GM23248 (cell line): ENCODE measurements at regions not wholly inside any gene's neighbourhood (a gene's known extent, or its start where the extent isn't known, plus 50 kb on each side); places are given as distances from the start of the nearest gene placed in this dataset.
"Not testable (repeated sequence)": the region's sequence is repeated elsewhere in the genome, so short reads cannot be mapped to it uniquely, and the experiment has no call there.

Experiments
- DNase-seq: peaks from one replicate; pipeline ENCODE4 v3.0.0-alpha.2; 2015
- H2AFZ ChIP-seq: fragments of 200-600 bp; sonication (generic); 2 replicates; pipeline ENCODE4 v1.6.1; 2016; ENCODE audit warnings: antibody characterized with exemption
- H3F3A ChIP-seq: fragments of 200-600 bp; sonication (generic); 2 replicates; pipeline ENCODE4 v1.6.1; 2016; ENCODE audit warnings: mild to moderate bottlenecking, antibody characterized with exemption, mixed run types; ENCODE audit not compliant: insufficient read depth
- H3K27ac ChIP-seq: fragments of 200-600 bp; sonication (generic); 2 replicates; pipeline ENCODE4 v1.5.1; 2016; ENCODE audit warnings: mild to moderate bottlenecking
- H3K27me3 ChIP-seq: fragments of 200-600 bp; sonication (generic); replicated peaks from 2 replicates; pipeline ENCODE4 v1.6.1; 2016; ENCODE audit warnings: mild to moderate bottlenecking; ENCODE audit not compliant: insufficient read depth
- H3K36me3 ChIP-seq: fragments of 200-600 bp; sonication (generic); 2 replicates; pipeline ENCODE4 v1.6.1; 2016; ENCODE audit warnings: low read depth, mild to moderate bottlenecking
- H3K4me1 ChIP-seq: fragments of 200-600 bp; sonication (generic); 2 replicates; pipeline ENCODE4 v1.6.1; 2016; ENCODE audit warnings: mild to moderate bottlenecking; ENCODE audit not compliant: insufficient read depth
- H3K4me2 ChIP-seq: fragments of 200-600 bp; sonication (generic); one replicate; pipeline ENCODE4 v1.6.1; 2016; ENCODE audit warnings: mild to moderate bottlenecking; ENCODE audit not compliant: unreplicated experiment
- H3K4me3 ChIP-seq: fragments of 200-600 bp; sonication (generic); 2 replicates; pipeline ENCODE4 v1.5.1; 2016; ENCODE audit warnings: mild to moderate bottlenecking
- H3K79me2 ChIP-seq: fragments of 200-600 bp; sonication (generic); 2 replicates; pipeline ENCODE4 v1.6.1; 2016; ENCODE audit warnings: mild to moderate bottlenecking; ENCODE audit not compliant: insufficient read depth
- H3K9ac ChIP-seq: fragments of 200-600 bp; sonication (generic); 2 replicates; pipeline ENCODE4 v1.6.1; 2016; ENCODE audit warnings: mild to moderate bottlenecking
- H3K9me2 ChIP-seq: fragments of 200-600 bp; sonication (generic); 2 replicates; pipeline ENCODE4 v1.6.1; 2016; ENCODE audit warnings: mixed run types, mild to moderate bottlenecking, moderate library complexity; ENCODE audit not compliant: insufficient read depth
- H3K9me3 ChIP-seq: fragments of 200-600 bp; sonication (generic); one replicate; pipeline ENCODE4 v1.6.1; 2017; ENCODE audit warnings: low read depth
- H4K20me1 ChIP-seq: fragments of 200-600 bp; sonication (generic); 2 replicates; pipeline ENCODE4 v1.6.0; 2016; ENCODE audit not compliant: insufficient read depth
- EZH2 ChIP-seq: fragments of 200-600 bp; sonication (generic); IDR thresholded peaks from 2 replicates; pipeline ENCODE4 v1.6.1; 2018; ENCODE audit warnings: antibody characterized with exemption, mild to moderate bottlenecking; ENCODE audit not compliant: insufficient read depth, poor library complexity, severe bottlenecking
- EZH2phosphoT487 ChIP-seq: fragments of 200-600 bp; sonication (generic); IDR thresholded peaks from 2 replicates; pipeline ENCODE4 v1.6.1; 2018; ENCODE audit warnings: antibody characterized with exemption, moderate library complexity, mild to moderate bottlenecking, low read depth; ENCODE audit not compliant: insufficient read depth
- WGBS, 2 experiments: methylation state at CpG; one replicate each; pipeline ENCODE4 v1.1.6; 2015 to 2017; ENCODE audit warnings: low lambda C conversion rate in 2 of 2, low coverage in 1 of 2; ENCODE audit errors: missing lambda C conversion rate in 2 of 2; 5-methylcytosine and 5-hydroxymethylcytosine counted together
- in situ Hi-C: fragments of 300-500 bp; cut with MboI; formaldehyde crosslinking; loops from 2 replicates; pipeline ENCODE4 v1.15.0; 2020

- H3K36me3 ChIP-seq, H4K20me1 ChIP-seq, H3K27ac ChIP-seq, H3K27me3 ChIP-seq, in situ Hi-C loops, H3K9me3 ChIP-seq, H3F3A ChIP-seq, H3K79me2 ChIP-seq, H2AFZ ChIP-seq, H3K9ac ChIP-seq, H3K9me2 ChIP-seq, H3K4me1 ChIP-seq, H3K4me3 ChIP-seq, H3K4me2 ChIP-seq: not testable (repeated sequence)
- 59 to 64% methylated on average over 5 of the region's 5 CpGs for WGBS, 2 experiments
- DNase-seq: peak; percentile 14
These were observed 168.8 kb upstream of the KCTD7 start for GRCh38 chr7:66459783-66460413.

- no peak overlapping the region for H3K4me2 ChIP-seq
- no peak overlapping the region for H2AFZ ChIP-seq
- no peaks in the 10 kb centered on the region for H3K9me2 ChIP-seq
- H3F3A ChIP-seq: no peaks in the 10 kb centered on the region
- no peaks in the 10 kb centered on the region for H3K4me1 ChIP-seq
- H3K9ac ChIP-seq: no peak overlapping the region
- H3K9me3 ChIP-seq: no peaks in the 10 kb centered on the region
- in situ Hi-C loops: no loop called here
- DNase-seq: peak; percentile 12
- WGBS, 2 experiments: 80 to 81% methylated on average over 3 of the region's 3 CpGs
- no peak for TF ChIP-seq EZH2
- TF ChIP-seq EZH2phosphoT487: no peak
- H3K79me2 ChIP-seq: no peaks in the 10 kb centered on the region
- H3K4me3 ChIP-seq: no peak overlapping the region
- no peaks in the 10 kb centered on the region for H3K27me3 ChIP-seq
- no peak overlapping the region for H3K27ac ChIP-seq
- H4K20me1 ChIP-seq: no peaks in the 10 kb centered on the region
- 0 out of 2 replicates have a peak, but pooled peaks cover 3% of the 10 kb centered on the region for H3K36me3 ChIP-seq
These were observed 167.7 kb upstream of the KCTD7 start for GRCh38 chr7:66460921-66461361.

- H3K27ac ChIP-seq, H3K36me3 ChIP-seq, H3K4me1 ChIP-seq, H3K27me3 ChIP-seq, H3K4me2 ChIP-seq, H3K9me2 ChIP-seq, H3K9ac ChIP-seq, H3F3A ChIP-seq, in situ Hi-C loops, H3K79me2 ChIP-seq, H3K4me3 ChIP-seq, H2AFZ ChIP-seq, DNase-seq, H3K9me3 ChIP-seq, H4K20me1 ChIP-seq: not testable (repeated sequence)
- 86 to 90% methylated on average over 4 of the region's 4 CpGs for WGBS, 2 experiments
These were observed 167.3 kb upstream of the KCTD7 start for GRCh38 chr7:66461397-66461796.

- 91 to 92% methylated on average over 4 of the region's 4 CpGs for WGBS, 2 experiments
These were observed 165.8 kb upstream of the KCTD7 start for GRCh38 chr7:66462831-66463230.

GRCh38 chr7:66464059-66464458, 164.6 kb upstream of the KCTD7 start:
- H3F3A ChIP-seq: no peaks in the 10 kb centered on the region
- in situ Hi-C loops: no loop called here
- WGBS, 2 experiments: 88 to 95% methylated on average over 6 of the region's 6 CpGs

More at GRCh38 chr7:66462831-66463230, 165.8 kb upstream of the KCTD7 start:
- H3K9ac ChIP-seq, H2AFZ ChIP-seq, in situ Hi-C loops, H3K27ac ChIP-seq, H3K27me3 ChIP-seq, H3K9me3 ChIP-seq, H3K4me3 ChIP-seq, H4K20me1 ChIP-seq, H3K4me2 ChIP-seq, H3K36me3 ChIP-seq, H3F3A ChIP-seq, DNase-seq, H3K4me1 ChIP-seq, H3K79me2 ChIP-seq, H3K9me2 ChIP-seq: not testable (repeated sequence)

More at GRCh38 chr7:66464059-66464458, 164.6 kb upstream of the KCTD7 start:
- no peaks in the 10 kb centered on the region for H3K9me3 ChIP-seq
- no peak overlapping the region for H3K4me2 ChIP-seq
- no peaks in the 10 kb centered on the region for H3K9me2 ChIP-seq
- H3K36me3 ChIP-seq: 0 out of 2 replicates have a peak, but pooled peaks cover 3% of the 10 kb centered on the region
- H3K4me1 ChIP-seq: no peaks in the 10 kb centered on the region
- no peak overlapping the region for H2AFZ ChIP-seq
- no peak for DNase-seq
- TF ChIP-seq EZH2phosphoT487: no peak
- no peak overlapping the region for H3K27ac ChIP-seq
- H3K4me3 ChIP-seq: no peak overlapping the region
- no peaks in the 10 kb centered on the region for H3K79me2 ChIP-seq
- no peaks in the 10 kb centered on the region for H4K20me1 ChIP-seq
- H3K9ac ChIP-seq: no peak overlapping the region
- no peaks in the 10 kb centered on the region for H3K27me3 ChIP-seq
